ENCODE measurements at regions not wholly inside any gene's neighbourhood (a gene's known extent, or its start where the extent isn't known, plus 50 kb on each side); places are given as distances from the start of the nearest gene placed in this dataset.
"Not testable (repeated sequence)": the region's sequence is repeated elsewhere in the genome, so short reads cannot be mapped to it uniquely, and the experiment has no call there.

DNA sequence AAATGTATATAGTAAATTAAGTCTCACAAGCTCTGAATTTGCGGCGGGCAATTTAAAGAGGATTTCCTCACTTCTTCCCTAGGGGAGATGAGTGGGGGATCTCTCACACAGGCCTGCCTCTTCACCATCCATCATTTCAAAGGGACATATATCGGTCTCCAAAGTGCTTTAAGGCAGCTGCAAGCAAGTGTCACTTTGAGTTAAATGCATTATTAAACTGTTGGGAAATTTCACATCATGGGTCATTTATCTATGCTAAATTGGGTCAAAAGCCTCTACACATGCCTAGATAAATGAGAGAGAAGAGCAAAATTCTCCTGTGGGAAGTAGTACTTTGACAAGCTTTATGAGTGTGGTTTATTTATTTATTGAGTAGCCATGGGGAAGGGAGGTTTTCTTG, 1106.1 kb upstream of the GOT2 start:
- no peak for TF ChIP-seq CTCF (IDR thresholded peaks at IDR 0.05; ENCODE audit: insufficient read depth, low read depth, low read length)
- DNase-seq (ENCODE audit: low read depth): no peak

DNA sequence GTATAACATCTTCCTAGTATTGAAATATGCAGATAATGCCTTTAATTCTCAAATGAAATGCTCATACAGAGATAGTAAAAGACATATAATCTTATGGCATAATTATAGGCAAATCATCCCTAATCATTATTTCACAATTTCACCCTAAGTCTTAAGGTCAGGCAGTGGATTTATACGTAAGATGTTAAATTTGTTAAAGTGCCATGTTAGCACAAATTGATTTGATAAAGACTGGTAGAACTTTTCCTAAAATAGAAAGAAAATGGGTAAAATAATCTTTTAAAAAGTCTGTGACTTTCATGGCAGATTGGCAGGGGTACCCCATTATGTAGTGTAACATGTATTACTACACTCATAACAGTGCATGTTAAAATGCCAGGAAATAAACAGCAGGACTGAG, 1092.7 kb upstream of the GOT2 start:
- no peak for TF ChIP-seq CTCF (IDR thresholded peaks at IDR 0.05; ENCODE audit: insufficient read depth, low read depth, low read length)
- DNase-seq (ENCODE audit: low read depth): no peak
- no peak overlapping the region for H3K4me3 ChIP-seq (ENCODE audit: low read depth, low read length)

More for the DNA sequence above, 1106.1 kb upstream of the GOT2 start:
- no peak overlapping the region for H3K4me3 ChIP-seq (ENCODE audit: low read depth, low read length)

GRCh38 chr16:59809488-59809887, 1075.4 kb upstream of the GOT2 start:
- not testable (repeated sequence) for H3K4me3 ChIP-seq (ENCODE audit: low read depth, low read length); DNase-seq (ENCODE audit: low read depth)

GRCh38 chr16:59783191-59783590, 1049.1 kb upstream of the GOT2 start:
- no peak for TF ChIP-seq CTCF (IDR thresholded peaks at IDR 0.05; ENCODE audit: insufficient read depth, low read depth, low read length)
- no peak for DNase-seq (ENCODE audit: low read depth)
- no peak overlapping the region for H3K4me3 ChIP-seq (ENCODE audit: low read depth, low read length)

DNA sequence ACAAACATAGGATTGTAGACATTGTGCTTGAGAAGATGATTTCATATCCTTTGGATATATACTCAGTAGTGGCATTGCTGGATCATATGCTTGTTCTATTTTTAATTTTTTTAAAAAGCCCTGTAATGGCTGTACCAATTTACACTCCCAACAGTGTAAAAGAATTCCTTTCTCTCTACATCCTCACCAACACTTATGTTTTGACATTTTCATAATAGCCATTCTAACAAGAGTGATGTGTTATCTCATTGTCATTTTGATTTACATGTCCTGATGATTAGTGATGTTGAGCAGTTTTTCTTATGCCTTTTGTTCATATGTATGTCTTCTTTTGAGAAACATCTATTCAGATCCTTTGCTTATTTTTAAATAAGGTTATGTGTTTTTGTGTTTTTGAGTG, 1039.2 kb upstream of the GOT2 start:
- no peak overlapping the region for H3K4me3 ChIP-seq (ENCODE audit: low read depth, low read length)
- no peak for TF ChIP-seq CTCF (IDR thresholded peaks at IDR 0.05; ENCODE audit: insufficient read depth, low read depth, low read length)
- no peak for DNase-seq (ENCODE audit: low read depth)

GRCh38 chr16:59759296-59759695, 1025.2 kb upstream of the GOT2 start:
- DNase-seq (ENCODE audit: low read depth): no peak
- no peak overlapping the region for H3K4me3 ChIP-seq (ENCODE audit: low read depth, low read length)
- TF ChIP-seq CTCF (IDR thresholded peaks at IDR 0.05; ENCODE audit: insufficient read depth, low read depth, low read length): no peak

DNA sequence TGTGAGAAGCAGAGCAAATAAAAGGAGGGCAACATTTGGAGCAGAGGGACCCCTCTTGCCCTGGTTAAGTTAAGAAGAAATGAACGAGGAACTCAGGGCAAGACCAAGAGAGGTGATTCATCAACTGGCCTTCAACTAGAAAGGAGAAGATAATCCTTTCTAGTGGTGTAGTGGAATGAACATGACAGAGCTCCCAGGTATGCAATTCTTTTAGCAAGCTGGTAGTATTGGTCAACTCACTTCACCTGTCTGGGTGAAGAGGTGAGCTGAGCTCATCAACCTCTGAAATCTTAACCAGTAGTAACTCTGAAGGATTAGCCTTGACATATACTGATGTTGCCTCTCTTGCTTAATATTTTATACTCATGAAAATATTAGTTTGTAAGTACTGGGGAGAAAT, 1024.7 kb upstream of the GOT2 start:
- no peak for DNase-seq (ENCODE audit: low read depth)
- no peak for TF ChIP-seq CTCF (IDR thresholded peaks at IDR 0.05; ENCODE audit: insufficient read depth, low read depth, low read length)
- no peak overlapping the region for H3K4me3 ChIP-seq (ENCODE audit: low read depth, low read length)

Measured in fibroblast of villous mesenchyme (primary cell).